ENCODE measurements at regions not wholly inside any gene's neighbourhood (a gene's known extent, or its start where the extent isn't known, plus 50 kb on each side); places are given as distances from the start of the nearest gene placed in this dataset.

- no peak for ATAC-seq (ENCODE audit: poor library complexity)
- no peak for TF ChIP-seq CTCF (IDR thresholded peaks at IDR 0.05)
- no peaks in the 10 kb centered on the region for H3K36me3 ChIP-seq (ENCODE audit: insufficient read depth, low read length)
- Mint-ChIP-seq H3K36me3 (ENCODE audit: low read depth) (no peaks in the 10 kb centered on the region), H3K27me3 (no peaks in the 10 kb centered on the region), H3K9me3 (peaks cover 5% of the 10 kb centered on the region), H3K4me1 (ENCODE audit: low read depth) (peaks cover 9% of the 10 kb centered on the region), H3K4me3 (no peak overlapping the region), H3K27ac (no peak overlapping the region)
- H3K27me3 ChIP-seq (ENCODE audit: control insufficient read depth in 1 of 2, insufficient read depth in 2 of 2, low read length in 2 of 2): no peaks in the 10 kb centered on the region
- no peaks in the 10 kb centered on the region for H3K4me1 ChIP-seq (ENCODE audit: insufficient read depth, low read length)
- intact Hi-C loops (cut with DNase I, micrococcal nuclease): no loop called here
- H3K9me3 ChIP-seq (ENCODE audit: control insufficient read depth in 1 of 2, insufficient read depth in 1 of 2, low read length in 2 of 2): peaks cover 0 to 12% of the 10 kb centered on the region in 2 experiments
- ChIA-PET POLR2A (no interaction called here), CTCF (no interaction called here)
- no peak for DNase-seq
- H3K4me3 ChIP-seq (ENCODE audit: low read length): no peak overlapping the region
- no peak overlapping the region for H3K27ac ChIP-seq (ENCODE audit: low read depth in 1 of 2, low read length in 2 of 2)
These were observed 86.7 kb upstream of the FZD10 start for GRCh38 chr12:130075497-130076076.

DNA sequence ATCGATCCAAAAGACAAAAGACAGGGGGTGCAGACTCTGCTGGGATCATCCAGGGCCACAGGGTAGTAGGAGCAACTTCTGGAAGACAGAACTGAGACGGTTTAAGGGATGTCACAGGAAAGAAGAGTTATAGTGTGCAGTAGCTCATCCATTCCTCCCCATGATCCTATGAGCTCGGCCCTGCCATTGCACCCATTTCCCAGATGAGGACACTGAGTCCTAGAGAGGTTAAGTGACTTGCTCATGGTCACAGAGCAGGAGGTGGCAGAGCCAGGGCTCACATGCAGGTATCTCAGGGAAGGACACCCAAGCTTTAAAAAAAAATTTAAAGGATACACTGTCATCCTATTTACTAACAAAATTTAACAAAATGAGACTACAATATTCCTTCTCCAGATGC is 86.1 kb upstream of the FZD10 start:
- TF ChIP-seq CTCF (IDR thresholded peaks at IDR 0.05): no peak
- peaks cover 5% of the 10 kb centered on the region for H3K9me3 Mint-ChIP-seq
- no peak overlapping the region for H3K4me3 ChIP-seq (ENCODE audit: low read length)
- H3K36me3 Mint-ChIP-seq (ENCODE audit: low read depth): no peaks in the 10 kb centered on the region
- CTCF ChIA-PET: no interaction called here
- peaks cover 0 to 11% of the 10 kb centered on the region in 2 experiments for H3K9me3 ChIP-seq (ENCODE audit: control insufficient read depth in 1 of 2, insufficient read depth in 1 of 2, low read length in 2 of 2)
- POLR2A ChIA-PET: no interaction called here
- H3K4me3 Mint-ChIP-seq: no peak overlapping the region
- H3K4me1 ChIP-seq (ENCODE audit: insufficient read depth, low read length): no peaks in the 10 kb centered on the region
- H3K27ac Mint-ChIP-seq: no peak overlapping the region
- no peaks in the 10 kb centered on the region for H3K36me3 ChIP-seq (ENCODE audit: insufficient read depth, low read length)
- H3K27ac ChIP-seq (ENCODE audit: low read depth in 1 of 2, low read length in 2 of 2): no peak overlapping the region
- no peak for DNase-seq
- ATAC-seq (ENCODE audit: poor library complexity): no peak
- H3K27me3 Mint-ChIP-seq: no peaks in the 10 kb centered on the region
- H3K27me3 ChIP-seq (ENCODE audit: control insufficient read depth in 1 of 2, insufficient read depth in 2 of 2, low read length in 2 of 2): no peaks in the 10 kb centered on the region
- intact Hi-C loops (cut with DNase I, micrococcal nuclease): no loop called here
- H3K4me1 Mint-ChIP-seq (ENCODE audit: low read depth): peaks cover 9% of the 10 kb centered on the region

DNA sequence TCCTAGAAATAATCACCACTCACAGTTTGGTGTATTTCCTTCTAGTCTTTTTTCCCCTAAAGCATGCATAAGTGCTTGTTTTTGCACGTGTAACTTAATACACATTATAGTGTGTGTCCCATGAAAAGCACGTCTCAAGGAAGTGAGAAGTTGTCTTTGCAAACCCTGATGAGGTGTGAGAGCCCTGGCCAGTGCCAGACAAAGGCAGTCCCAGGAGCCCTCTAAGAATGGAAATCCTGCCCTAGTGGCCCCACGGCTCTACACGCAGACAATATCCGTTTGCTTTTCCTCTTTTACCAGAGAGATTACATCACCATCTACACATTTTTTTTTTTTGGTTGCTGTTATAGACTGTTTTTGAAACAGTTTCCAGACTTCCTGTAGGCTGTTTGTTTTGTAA is 85.5 kb upstream of the FZD10 start:
- no peak overlapping the region for H3K4me3 Mint-ChIP-seq
- no peaks in the 10 kb centered on the region for H3K36me3 Mint-ChIP-seq (ENCODE audit: low read depth)
- peaks cover 9% of the 10 kb centered on the region for H3K4me1 Mint-ChIP-seq (ENCODE audit: low read depth)
- H3K27ac Mint-ChIP-seq: peak overlapping the region; percentile 5
- DNase-seq (no peak), ATAC-seq (ENCODE audit: poor library complexity) (peak; percentile 24)
- peaks cover 5% of the 10 kb centered on the region for H3K9me3 Mint-ChIP-seq
- CTCF ChIA-PET: no interaction called here
- intact Hi-C loops (cut with DNase I, micrococcal nuclease): no loop called here
- no peaks in the 10 kb centered on the region for H3K4me1 ChIP-seq (ENCODE audit: insufficient read depth, low read length)
- peaks cover 0 to 11% of the 10 kb centered on the region in 2 experiments for H3K9me3 ChIP-seq (ENCODE audit: control insufficient read depth in 1 of 2, insufficient read depth in 1 of 2, low read length in 2 of 2)
- no peak overlapping the region for H3K4me3 ChIP-seq (ENCODE audit: low read length)
- no peaks in the 10 kb centered on the region for H3K36me3 ChIP-seq (ENCODE audit: insufficient read depth, low read length)
- H3K27me3 Mint-ChIP-seq: no peaks in the 10 kb centered on the region
- no peak for TF ChIP-seq CTCF (IDR thresholded peaks at IDR 0.05)
- H3K27ac ChIP-seq (ENCODE audit: low read depth in 1 of 2, low read length in 2 of 2): no peak overlapping the region
- no peaks in the 10 kb centered on the region for H3K27me3 ChIP-seq (ENCODE audit: control insufficient read depth in 1 of 2, insufficient read depth in 2 of 2, low read length in 2 of 2)
- POLR2A ChIA-PET: no interaction called here

Measured in CD4-positive, alpha-beta T cell (primary cell).